DND-41 (cell line): ENCODE measurements at regions not wholly inside any gene's neighbourhood (a gene's known extent, or its start where the extent isn't known, plus 50 kb on each side); places are given as distances from the start of the nearest gene placed in this dataset.

Experiments
- EZH2 ChIP-seq: IDR thresholded peaks from 3 replicates; pipeline ENCODE4 v1.6.1; 2012; ENCODE audit warnings: borderline replicate concordance, low read depth, mild to moderate bottlenecking, moderate library complexity, low read length, inconsistent platforms; ENCODE audit not compliant: severe bottlenecking
- TF ChIP-seq, protein P1 (sequence below): IDR thresholded peaks from 2 replicates; pipeline ENCODE4 v1.5.1; 2012; ENCODE audit warnings: borderline replicate concordance, low read length, moderate library complexity, mild to moderate bottlenecking; ENCODE audit not compliant: poor library complexity, severe bottlenecking; ENCODE audit errors: extremely low read depth

DNA sequence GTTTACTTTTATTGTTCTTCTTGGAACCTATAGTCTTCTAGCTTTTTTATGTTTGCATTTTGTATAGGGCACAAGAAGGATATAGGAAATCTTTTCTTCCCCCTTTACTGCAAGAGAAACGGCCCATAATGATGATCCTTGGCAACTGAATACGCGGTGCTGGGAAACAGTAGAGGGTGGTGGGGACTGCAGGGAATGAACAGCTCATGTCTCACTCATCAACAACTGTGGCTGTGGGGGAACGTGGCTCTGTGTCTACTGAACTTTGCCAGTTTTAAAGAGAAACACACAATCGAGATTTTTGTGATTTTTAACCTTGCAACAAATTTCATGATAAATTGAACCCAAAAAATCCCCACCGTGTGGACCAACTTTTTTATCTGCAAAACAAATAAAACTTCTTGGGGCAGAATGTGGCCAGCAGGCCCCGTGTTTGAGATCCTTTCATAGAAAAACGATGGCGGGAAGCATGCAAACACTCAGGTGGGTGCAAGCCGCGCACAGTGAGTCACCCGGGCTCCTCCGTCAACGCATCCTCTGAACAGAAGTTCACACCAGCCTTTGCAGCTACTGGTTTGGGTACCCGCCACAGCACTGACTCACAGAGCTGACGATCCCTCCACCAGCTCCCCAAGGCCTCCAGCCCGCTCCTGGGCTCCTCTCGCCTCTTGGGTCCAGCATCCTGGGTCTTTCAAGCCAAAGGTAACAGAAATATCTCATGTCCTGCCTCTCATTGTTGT lies 149.3 kb downstream of the COL6A3 start:
- TF ChIP-seq, protein P1, sequence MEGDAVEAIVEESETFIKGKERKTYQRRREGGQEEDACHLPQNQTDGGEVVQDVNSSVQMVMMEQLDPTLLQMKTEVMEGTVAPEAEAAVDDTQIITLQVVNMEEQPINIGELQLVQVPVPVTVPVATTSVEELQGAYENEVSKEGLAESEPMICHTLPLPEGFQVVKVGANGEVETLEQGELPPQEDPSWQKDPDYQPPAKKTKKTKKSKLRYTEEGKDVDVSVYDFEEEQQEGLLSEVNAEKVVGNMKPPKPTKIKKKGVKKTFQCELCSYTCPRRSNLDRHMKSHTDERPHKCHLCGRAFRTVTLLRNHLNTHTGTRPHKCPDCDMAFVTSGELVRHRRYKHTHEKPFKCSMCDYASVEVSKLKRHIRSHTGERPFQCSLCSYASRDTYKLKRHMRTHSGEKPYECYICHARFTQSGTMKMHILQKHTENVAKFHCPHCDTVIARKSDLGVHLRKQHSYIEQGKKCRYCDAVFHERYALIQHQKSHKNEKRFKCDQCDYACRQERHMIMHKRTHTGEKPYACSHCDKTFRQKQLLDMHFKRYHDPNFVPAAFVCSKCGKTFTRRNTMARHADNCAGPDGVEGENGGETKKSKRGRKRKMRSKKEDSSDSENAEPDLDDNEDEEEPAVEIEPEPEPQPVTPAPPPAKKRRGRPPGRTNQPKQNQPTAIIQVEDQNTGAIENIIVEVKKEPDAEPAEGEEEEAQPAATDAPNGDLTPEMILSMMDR = no peak
- TF ChIP-seq EZH2 = no peak
